Aorta (tissue), 5 donors: ENCODE measurements at regions not wholly inside any gene's neighbourhood (a gene's known extent, or its start where the extent isn't known, plus 50 kb on each side); places are given as distances from the start of the nearest gene placed in this dataset.

Experiments
- ATAC-seq: fragments of 200-7000 bp; cut with Tn5 transposase; one replicate; pipeline ENCODE4 v1.9.1; 2022; ENCODE audit warnings: moderate library complexity; ENCODE audit not compliant: low FRiP score
- DNase-seq, 2 donors: peaks; one replicate each; pipeline ENCODE4 v3.0.0-alpha.2; 2020
- H3K27ac ChIP-seq, 2 donors: one replicate each; pipeline ENCODE4 v1.5.1; 2013; ENCODE audit warnings: low read length in 2 of 2, mild to moderate bottlenecking in 2 of 2, moderate library complexity in 2 of 2, control low read depth in 1 of 2, inconsistent platforms in 1 of 2, low read depth in 1 of 2
- H3K27me3 ChIP-seq, 2 donors: one replicate each; pipeline ENCODE4 v1.6.1; 2013; ENCODE audit warnings: control low read depth in 1 of 2, low read length in 1 of 2, mild to moderate bottlenecking in 1 of 2, moderate library complexity in 1 of 2; ENCODE audit not compliant: insufficient read depth in 2 of 2, control insufficient read depth in 1 of 2
- H3K36me3 ChIP-seq, 2 donors: one replicate each; pipeline ENCODE4 v1.6.1; 2013; ENCODE audit warnings: control low read depth in 1 of 2, low read length in 1 of 2, mild to moderate bottlenecking in 1 of 2; ENCODE audit not compliant: insufficient read depth in 2 of 2, control insufficient read depth in 1 of 2
- H3K4me1 ChIP-seq, 2 donors: one replicate each; pipeline ENCODE4 v1.6.1; 2013; ENCODE audit warnings: low read length in 2 of 2, control low read depth in 1 of 2, mild to moderate bottlenecking in 1 of 2, moderate library complexity in 1 of 2; ENCODE audit not compliant: insufficient read depth in 2 of 2, control insufficient read depth in 1 of 2
- H3K4me3 ChIP-seq, 2 donors: one replicate each; pipeline ENCODE4 v1.5.1; 2013; ENCODE audit warnings: low read length in 2 of 2, control low read depth in 1 of 2, mild to moderate bottlenecking in 1 of 2
- H3K9me3 ChIP-seq: one replicate; pipeline ENCODE4 v1.6.1; 2013; ENCODE audit warnings: mild to moderate bottlenecking, low read length; ENCODE audit not compliant: control insufficient read depth
- WGBS, 2 donors: extraction: QIAGEN DNeasy Blood & Tissue Kit; methylation state at CpG; one replicate each; pipeline ENCODE4 v1.1.7; 2013; 5-methylcytosine and 5-hydroxymethylcytosine counted together
- intact Hi-C, 2 donors: fragments of 100-400 bp; cut with DNase I; formaldehyde crosslinking; loops; one replicate each; pipeline versions ENCODE4 v1.14.2 to v1.15.0; 2022
- donor health status: healthy with polysubstance abuse.
- donor health status: Bipolar disorder and iron deficiency.
- donor health status: DM: no; HTN: no; CAD: no.
- donor health status: DM: no; HTN: no; CAD: no.
- donor health status: DM: yes; HTN: yes; CAD: no.

DNA sequence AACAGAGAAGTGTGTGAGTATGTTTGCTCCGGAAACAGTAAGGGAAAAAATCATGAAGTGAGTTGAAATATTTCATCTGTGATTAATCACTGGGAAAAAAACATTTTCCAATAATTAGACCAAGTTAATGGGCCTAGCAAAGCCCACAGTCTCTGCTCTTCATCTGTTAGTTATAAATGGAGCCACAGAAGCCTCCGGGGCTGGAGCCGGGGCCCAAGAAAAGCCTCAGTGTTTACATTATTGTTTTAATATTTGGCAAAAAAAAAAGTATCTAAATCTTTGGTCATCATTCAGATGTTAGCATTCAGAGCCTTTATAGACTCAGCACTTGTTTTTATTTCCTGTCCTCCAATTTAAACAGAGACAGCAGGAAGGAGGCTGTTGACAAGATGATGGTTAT lies 115.0 kb downstream of the UBE2U start:
- no peak for ATAC-seq
- 86 to 87% methylated on average over 3 of the region's 3 CpGs for WGBS, 2 donors

GRCh38 chr1:64320007-64320406 lies 116.6 kb downstream of the UBE2U start:
- DNase-seq (no peak), ATAC-seq (no peak)
- intact Hi-C loops = no loop called here
- Histone ChIP-seq H3K9me3 (no peaks in the 10 kb centered on the region), H3K36me3 (no peaks in the 10 kb centered on the region), H3K4me3 (no peak overlapping the region), H3K4me1 (no peaks in the 10 kb centered on the region), H3K27me3 (no peaks in the 10 kb centered on the region), H3K27ac (no peak overlapping the region)
- 87 to 88% methylated on average over 4 of the region's 4 CpGs for WGBS, 2 donors

More for the DNA sequence above, 115.0 kb downstream of the UBE2U start:
- intact Hi-C loops = no loop called here
- Histone ChIP-seq H3K27ac (no peak overlapping the region), H3K9me3 (no peaks in the 10 kb centered on the region), H3K4me3 (no peak overlapping the region), H3K27me3 (no peaks in the 10 kb centered on the region), H3K4me1 (no peaks in the 10 kb centered on the region), H3K36me3 (no peaks in the 10 kb centered on the region)
- DNase-seq = no peak

DNA sequence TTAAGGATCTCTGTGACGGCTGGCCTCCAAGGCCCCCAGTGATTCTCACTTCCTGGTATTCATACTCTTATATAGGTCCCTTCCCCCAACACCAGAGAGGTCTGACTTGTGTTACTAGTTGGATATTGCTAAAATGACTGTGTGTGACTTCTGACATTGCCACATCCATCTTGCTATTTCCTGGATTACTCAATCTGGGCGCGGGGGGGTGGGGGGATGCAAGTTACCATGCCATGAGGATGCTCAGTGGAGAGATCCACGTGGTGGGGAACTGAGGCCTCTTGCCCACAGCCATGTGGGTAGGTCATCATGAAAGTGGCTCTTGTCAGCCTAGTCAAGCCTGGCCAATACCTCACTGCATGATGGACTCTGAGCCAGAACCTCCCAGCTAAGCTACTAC lies 117.0 kb downstream of the UBE2U start:
- WGBS, 2 donors = 37 to 64% methylated on average over 4 of the region's 4 CpGs
- Histone ChIP-seq H3K27me3 (no peaks in the 10 kb centered on the region), H3K4me1 (no peaks in the 10 kb centered on the region), H3K4me3 (no peak overlapping the region), H3K27ac (no peak overlapping the region), H3K9me3 (no peaks in the 10 kb centered on the region), H3K36me3 (no peaks in the 10 kb centered on the region)
- peak in 1 of 2 donors; percentile 48 for DNase-seq
- intact Hi-C loops = no loop called here
- ATAC-seq = no peak

- no peaks in the 10 kb centered on the region for H3K4me1 ChIP-seq
- H3K36me3 ChIP-seq = no peaks in the 10 kb centered on the region
- no peaks in the 10 kb centered on the region for H3K27me3 ChIP-seq
- H3K4me3 ChIP-seq = no peak overlapping the region
- ATAC-seq (no peak), DNase-seq (no peak)
- 71 to 74% methylated on average over 11 of the region's 11 CpGs for WGBS, 2 donors
- intact Hi-C loops = no loop called here
- no peaks in the 10 kb centered on the region for H3K9me3 ChIP-seq
- H3K27ac ChIP-seq = no peak overlapping the region
Measured at GRCh38 chr1:64320922-64321614, 117.6 kb downstream of the UBE2U start.

DNA sequence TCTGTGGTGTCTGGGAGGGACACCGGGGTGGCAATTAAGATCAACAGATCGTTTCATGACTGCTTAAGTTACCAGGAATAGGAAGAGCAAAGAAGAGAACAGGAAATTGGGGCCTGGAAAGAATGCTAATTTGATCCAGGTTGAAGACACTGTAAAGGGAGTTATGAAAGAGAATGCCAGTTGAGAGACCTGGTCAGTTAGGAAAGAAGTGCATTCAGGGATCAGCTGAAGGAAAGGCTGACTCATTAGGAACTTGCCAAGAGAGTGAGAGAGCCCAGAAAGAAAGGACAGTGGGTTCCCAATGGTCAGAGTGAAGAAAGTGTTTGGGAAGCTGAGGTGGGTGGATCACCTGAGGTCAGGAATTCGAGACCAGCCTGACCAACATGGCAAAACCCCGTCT lies 119.6 kb downstream of the UBE2U start:
- WGBS, 2 donors = 78 to 79% methylated on average over 4 of the region's 4 CpGs
- no peak for DNase-seq
- no peaks in the 10 kb centered on the region for H3K9me3 ChIP-seq

DNA sequence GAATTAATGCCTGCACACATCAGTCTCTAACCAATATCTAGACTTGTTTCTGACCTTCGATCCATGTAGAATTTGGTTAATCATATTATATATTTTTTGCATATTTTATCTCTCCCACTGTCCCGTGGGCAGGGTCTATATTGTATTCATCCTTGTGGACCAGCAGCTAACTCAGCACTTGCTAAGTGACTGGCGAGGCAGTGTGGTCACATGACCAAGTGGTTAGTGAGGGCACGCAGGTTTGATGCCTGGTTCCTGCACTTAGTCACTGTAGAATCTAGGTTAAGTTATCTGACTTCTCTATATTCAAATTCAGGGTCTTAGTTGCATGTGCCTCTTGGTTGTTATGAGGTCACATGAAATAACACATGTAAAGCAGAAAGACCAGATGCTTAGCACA lies 120.5 kb downstream of the UBE2U start:
- Histone ChIP-seq H3K27ac (no peak overlapping the region), H3K4me3 (no peak overlapping the region), H3K36me3 (no peaks in the 10 kb centered on the region), H3K27me3 (no peaks in the 10 kb centered on the region), H3K4me1 (no peaks in the 10 kb centered on the region), H3K9me3 (no peaks in the 10 kb centered on the region)
- ATAC-seq (no peak), DNase-seq (no peak)
- intact Hi-C loops = no loop called here
- 72 to 74% methylated on average over 4 of the region's 4 CpGs for WGBS, 2 donors

More for the DNA sequence above, 119.6 kb downstream of the UBE2U start:
- ATAC-seq = no peak
- Histone ChIP-seq H3K4me1 (no peaks in the 10 kb centered on the region), H3K36me3 (no peaks in the 10 kb centered on the region), H3K27me3 (no peaks in the 10 kb centered on the region), H3K27ac (no peak overlapping the region), H3K4me3 (no peak overlapping the region)
- intact Hi-C loops = no loop called here

DNA sequence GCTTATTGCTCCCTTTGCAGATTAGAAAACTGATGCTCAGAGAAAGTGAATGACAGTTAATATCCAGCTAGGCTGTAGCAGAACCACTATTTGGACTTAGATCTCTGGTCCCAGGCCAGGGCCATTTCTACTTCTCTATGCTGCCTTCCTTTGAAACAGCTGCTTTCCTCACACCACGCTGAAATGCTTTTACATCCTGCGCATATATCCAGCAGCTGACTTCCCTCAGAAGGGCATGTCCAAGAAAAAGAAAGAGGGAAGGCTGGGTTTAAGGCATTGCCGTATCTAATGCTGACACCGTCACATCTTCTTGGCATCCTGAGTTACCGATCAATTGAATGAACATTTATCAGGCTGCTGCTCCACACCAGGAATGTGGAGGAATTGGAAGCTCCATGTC lies 122.4 kb downstream of the UBE2U start:
- no peak overlapping the region for H3K4me3 ChIP-seq
- no peaks in the 10 kb centered on the region for H3K9me3 ChIP-seq
- no peak for DNase-seq
- ATAC-seq = no peak
- H3K36me3 ChIP-seq = no peaks in the 10 kb centered on the region
- no peaks in the 10 kb centered on the region for H3K4me1 ChIP-seq
- WGBS, 2 donors = 84 to 94% methylated on average over 5 of the region's 5 CpGs
- no peak overlapping the region for H3K27ac ChIP-seq
- intact Hi-C loops = no loop called here
- no peaks in the 10 kb centered on the region for H3K27me3 ChIP-seq

DNA sequence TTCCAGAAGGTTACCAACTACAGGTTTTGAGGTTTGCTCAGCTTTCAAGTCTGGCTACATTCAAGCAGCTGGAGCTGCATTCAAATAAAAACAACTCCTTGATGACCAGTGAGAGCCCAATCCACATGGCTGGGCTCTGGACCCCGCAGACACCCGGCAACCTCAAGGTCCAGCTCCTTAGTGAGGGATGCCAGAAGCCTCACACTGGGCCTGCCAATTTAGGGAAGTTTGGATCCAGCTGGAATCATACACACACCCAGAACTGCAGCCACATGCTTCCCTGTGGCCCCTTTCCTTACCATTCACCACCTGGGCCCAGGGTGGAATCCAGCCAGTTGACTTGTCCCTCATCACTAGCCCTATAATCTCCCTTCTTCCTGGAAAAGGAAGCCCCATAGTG lies 123.7 kb downstream of the UBE2U start:
- no peaks in the 10 kb centered on the region for H3K9me3 ChIP-seq
- WGBS, 2 donors = 49 to 55% methylated on average over 2 of the region's 2 CpGs
- intact Hi-C loops = no loop called here
- DNase-seq (no peak), ATAC-seq (no peak)
- no peak overlapping the region for H3K4me3 ChIP-seq
- H3K4me1 ChIP-seq = no peaks in the 10 kb centered on the region
- no peaks in the 10 kb centered on the region for H3K27me3 ChIP-seq
- no peak overlapping the region for H3K27ac ChIP-seq
- no peaks in the 10 kb centered on the region for H3K36me3 ChIP-seq

GRCh38 chr1:64328193-64328592 lies 124.8 kb downstream of the UBE2U start:
- H3K4me3 ChIP-seq = no peak overlapping the region
- H3K27me3 ChIP-seq = no peaks in the 10 kb centered on the region
- ATAC-seq = no peak
- intact Hi-C loops = no loop called here
- no peaks in the 10 kb centered on the region for H3K9me3 ChIP-seq
- no peaks in the 10 kb centered on the region for H3K36me3 ChIP-seq
- DNase-seq = no peak
- peaks cover 0 to 2% of the 10 kb centered on the region in 2 donors for H3K4me1 ChIP-seq
- H3K27ac ChIP-seq = no peak overlapping the region
- WGBS, 2 donors = 83 to 86% methylated on average over 3 of the region's 3 CpGs
